ENCODE measurements at regions not wholly inside any gene's neighbourhood (a gene's known extent, or its start where the extent isn't known, plus 50 kb on each side); places are given as distances from the start of the nearest gene placed in this dataset.

DNA sequence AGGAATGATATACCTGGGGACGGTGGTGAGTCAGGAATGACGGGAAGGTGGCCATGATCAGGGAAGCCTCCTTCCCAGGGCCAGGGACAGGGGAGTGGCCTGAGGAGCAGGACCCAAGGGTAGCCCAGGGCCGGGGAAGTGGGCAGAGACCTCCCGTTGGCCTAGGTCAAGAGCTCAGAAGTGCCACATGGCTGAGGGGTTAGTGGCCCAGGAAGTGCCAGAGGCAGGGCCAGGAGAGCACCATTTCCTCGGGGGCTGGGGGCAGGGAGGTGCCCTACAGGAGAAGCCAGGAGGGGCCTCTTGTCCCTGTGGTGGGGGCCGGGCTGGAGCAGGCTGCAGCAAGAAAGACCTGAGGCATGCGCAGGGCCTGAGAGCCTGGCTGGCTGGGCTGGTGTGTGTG lies 152.3 kb upstream of the ZSWIM2 start:
- 88 to 95% (median 90%) methylated on average over 3 to 7 of the region's 7 CpGs for WGBS, 5 donors
- Histone ChIP-seq H3K4me1 (no peaks in the 10 kb centered on the region), H3K27me3 (replicated peaks in 1 of 7) (no peaks in the 10 kb centered on the region), H3K4me3 (no peak overlapping the region), H3K36me3 (no peaks in the 10 kb centered on the region), H3K9me3 (peaks cover 0 to 24% (median 3%) of the 10 kb centered on the region in 8 donors), H3K27ac (no peak overlapping the region)
- no peak for DNase-seq
- intact Hi-C loops (cut with DNase I; ENCODE audit: low total_unique reads) = no loop called here
- TF ChIP-seq POLR2A (IDR thresholded peaks at IDR 0.05) (no peak), POLR2AphosphoS5 (IDR thresholded peaks at IDR 0.05) (no peak)
- TF ChIP-seq, protein P1, sequence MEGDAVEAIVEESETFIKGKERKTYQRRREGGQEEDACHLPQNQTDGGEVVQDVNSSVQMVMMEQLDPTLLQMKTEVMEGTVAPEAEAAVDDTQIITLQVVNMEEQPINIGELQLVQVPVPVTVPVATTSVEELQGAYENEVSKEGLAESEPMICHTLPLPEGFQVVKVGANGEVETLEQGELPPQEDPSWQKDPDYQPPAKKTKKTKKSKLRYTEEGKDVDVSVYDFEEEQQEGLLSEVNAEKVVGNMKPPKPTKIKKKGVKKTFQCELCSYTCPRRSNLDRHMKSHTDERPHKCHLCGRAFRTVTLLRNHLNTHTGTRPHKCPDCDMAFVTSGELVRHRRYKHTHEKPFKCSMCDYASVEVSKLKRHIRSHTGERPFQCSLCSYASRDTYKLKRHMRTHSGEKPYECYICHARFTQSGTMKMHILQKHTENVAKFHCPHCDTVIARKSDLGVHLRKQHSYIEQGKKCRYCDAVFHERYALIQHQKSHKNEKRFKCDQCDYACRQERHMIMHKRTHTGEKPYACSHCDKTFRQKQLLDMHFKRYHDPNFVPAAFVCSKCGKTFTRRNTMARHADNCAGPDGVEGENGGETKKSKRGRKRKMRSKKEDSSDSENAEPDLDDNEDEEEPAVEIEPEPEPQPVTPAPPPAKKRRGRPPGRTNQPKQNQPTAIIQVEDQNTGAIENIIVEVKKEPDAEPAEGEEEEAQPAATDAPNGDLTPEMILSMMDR (IDR thresholded peaks at IDR 0.05 in 8 of 11, conservative IDR thresholded peaks at IDR 0.05 in 3 of 11) = no peak

DNA sequence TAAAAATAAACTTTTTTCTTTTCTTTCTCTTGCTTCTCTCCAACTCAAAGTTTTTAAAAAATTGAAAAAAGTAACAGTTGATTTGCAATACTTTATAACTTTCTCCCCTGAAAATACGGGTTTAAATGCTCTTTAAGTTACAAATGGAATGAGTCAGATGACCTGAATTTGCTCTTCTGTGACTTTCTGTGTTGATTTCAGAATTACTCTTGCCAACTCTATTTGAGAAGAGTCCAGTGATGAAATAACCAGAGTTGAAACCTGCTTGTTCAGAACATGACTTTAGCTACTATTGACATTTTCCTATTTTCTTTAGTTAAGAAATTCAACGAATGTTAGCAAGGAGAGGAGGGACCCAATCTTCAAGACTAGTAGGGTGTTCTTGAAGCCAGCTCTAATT lies 146.1 kb upstream of the ZSWIM2 start:
- no peak for TF ChIP-seq POLR2AphosphoS5 (IDR thresholded peaks at IDR 0.05)
- TF ChIP-seq POLR2A (IDR thresholded peaks at IDR 0.05) = no peak
- TF ChIP-seq, protein P1 (IDR thresholded peaks at IDR 0.05 in 8 of 11, conservative IDR thresholded peaks at IDR 0.05 in 3 of 11) = no peak
- Histone ChIP-seq H3K27me3 (replicated peaks in 1 of 7) (no peaks in the 10 kb centered on the region), H3K4me3 (no peak overlapping the region), H3K36me3 (no peaks in the 10 kb centered on the region), H3K27ac (no peak overlapping the region), H3K9me3 (peaks cover 0 to 6% (median 2%) of the 10 kb centered on the region in 8 donors), H3K4me1 (no peaks in the 10 kb centered on the region)
- intact Hi-C loops (cut with DNase I; ENCODE audit: low total_unique reads) = no loop called here
- no peak for DNase-seq
- 52 to 76% (median 70%) methylated on average over 2 of the region's 2 CpGs for WGBS, 5 donors

DNA sequence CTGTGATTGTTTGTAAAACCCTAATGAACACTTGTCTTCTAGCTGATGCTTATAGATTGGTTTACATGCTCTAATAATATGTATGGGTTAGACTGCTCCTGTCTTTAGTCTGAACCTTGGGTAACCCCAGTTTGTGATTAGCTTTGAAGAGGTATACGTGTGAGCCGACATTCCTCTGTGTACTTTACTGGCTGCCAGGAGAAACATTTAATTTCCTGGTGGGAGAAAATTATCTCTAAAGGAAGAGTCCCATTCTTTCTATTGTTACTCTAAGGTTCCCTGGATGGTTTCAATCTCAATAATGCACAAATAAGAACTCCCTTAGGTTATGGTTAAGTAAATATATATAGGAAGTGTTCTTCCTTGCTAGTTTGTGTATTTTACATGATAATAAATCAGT lies 143.6 kb upstream of the ZSWIM2 start:
- no peak overlapping the region for H3K4me3 ChIP-seq
- TF ChIP-seq, protein P1 (IDR thresholded peaks at IDR 0.05 in 8 of 11, conservative IDR thresholded peaks at IDR 0.05 in 3 of 11) = no peak
- TF ChIP-seq POLR2A (IDR thresholded peaks at IDR 0.05) (no peak), POLR2AphosphoS5 (IDR thresholded peaks at IDR 0.05) (no peak)
- no peak overlapping the region for H3K27ac ChIP-seq
- intact Hi-C loops (cut with DNase I; ENCODE audit: low total_unique reads) = no loop called here
- no peaks in the 10 kb centered on the region for H3K27me3 ChIP-seq (replicated peaks in 1 of 7)
- 73 to 81% (median 76%) methylated on average over 2 of the region's 2 CpGs for WGBS, 5 donors
- H3K4me1 ChIP-seq = no peaks in the 10 kb centered on the region
- DNase-seq = no peak
- H3K9me3 ChIP-seq = peaks cover 0 to 20% (median 11%) of the 10 kb centered on the region in 8 donors
- no peaks in the 10 kb centered on the region for H3K36me3 ChIP-seq

DNA sequence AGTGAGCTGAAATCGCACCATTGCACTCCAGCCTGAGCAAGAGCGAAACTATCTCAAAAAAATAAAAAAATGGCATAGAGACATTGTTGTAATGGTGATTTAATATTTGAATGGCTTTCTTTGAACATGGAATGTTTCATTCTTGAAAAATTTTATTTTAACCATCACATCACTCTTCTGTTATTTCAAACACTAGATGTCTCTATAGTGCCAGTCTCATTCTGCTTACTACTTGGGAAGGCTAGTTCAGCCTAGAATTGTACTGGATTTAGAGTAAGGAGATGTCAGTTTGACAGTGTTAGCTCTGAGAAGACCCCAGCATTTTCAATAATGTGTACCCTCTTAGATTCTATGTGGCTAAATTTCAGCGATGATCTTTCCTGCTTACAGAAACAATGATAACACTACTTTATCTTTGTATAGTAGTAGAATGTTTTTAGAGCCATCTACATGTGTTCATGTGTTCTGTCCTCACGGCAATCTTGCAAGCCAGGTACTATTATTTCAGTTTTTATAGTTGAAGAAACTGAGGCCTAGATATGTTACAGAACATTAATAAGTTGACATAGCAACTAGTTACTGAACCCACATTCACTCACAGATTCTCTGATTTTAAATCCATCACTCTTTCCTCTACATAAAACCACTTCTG lies 142.9 kb upstream of the ZSWIM2 start:
- no peaks in the 10 kb centered on the region for H3K36me3 ChIP-seq
- H3K4me3 ChIP-seq = no peak overlapping the region
- no peak for DNase-seq
- intact Hi-C loops (cut with DNase I; ENCODE audit: low total_unique reads) = no loop called here
- no peak overlapping the region for H3K27ac ChIP-seq
- 82 to 91% (median 85%) methylated on average over 4 of the region's 4 CpGs for WGBS, 5 donors
- H3K4me1 ChIP-seq = no peaks in the 10 kb centered on the region
- H3K9me3 ChIP-seq = peaks cover 0 to 25% (median 14%) of the 10 kb centered on the region in 8 donors
- no peaks in the 10 kb centered on the region for H3K27me3 ChIP-seq (replicated peaks in 1 of 7)
- TF ChIP-seq, protein P1 (IDR thresholded peaks at IDR 0.05 in 8 of 11, conservative IDR thresholded peaks at IDR 0.05 in 3 of 11) = no peak
- TF ChIP-seq POLR2AphosphoS5 (IDR thresholded peaks at IDR 0.05) (no peak), POLR2A (IDR thresholded peaks at IDR 0.05) (no peak)

Data from spleen (tissue), 11 donors.